HG03342 (cell line): ENCODE measurements at regions not wholly inside any gene's neighbourhood (a gene's known extent, or its start where the extent isn't known, plus 50 kb on each side); places are given as distances from the start of the nearest gene placed in this dataset.
A peak's percentile ranks its signal among the peaks of the same experiment; 100 is the strongest.
"Not testable (repeated sequence)": the region's sequence is repeated elsewhere in the genome, so short reads cannot be mapped to it uniquely, and the experiment has no call there.

ENCODE experiments used
- ATAC-seq: cut with Tn5 transposase; IDR thresholded peaks from one replicate; pipeline ENCODE4 v1.9.1; 2021; ENCODE audit warnings: mild to moderate bottlenecking, moderate library complexity; ENCODE audit not compliant: unreplicated experiment

DNA sequence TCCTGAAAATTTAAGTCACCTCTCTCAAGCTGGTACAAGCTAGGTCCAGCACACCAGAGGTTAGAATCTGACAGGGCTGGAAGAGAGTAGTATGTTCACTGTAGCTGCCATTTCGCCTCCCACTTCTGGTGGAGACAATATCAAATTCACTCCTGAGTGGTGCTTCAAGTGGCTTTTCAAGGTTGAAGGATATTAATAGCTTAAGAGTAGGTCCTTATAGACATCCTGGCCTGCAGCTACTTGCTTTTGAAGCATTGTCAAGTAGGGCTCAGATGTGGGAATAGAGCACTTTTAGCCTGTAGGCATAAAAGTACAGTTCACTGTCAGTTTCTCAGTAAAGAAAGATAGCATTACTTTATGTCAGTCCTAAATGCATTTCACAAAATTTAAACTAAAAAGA, 270.5 kb upstream of the PLPP4 start:
- ATAC-seq = no peak

DNA sequence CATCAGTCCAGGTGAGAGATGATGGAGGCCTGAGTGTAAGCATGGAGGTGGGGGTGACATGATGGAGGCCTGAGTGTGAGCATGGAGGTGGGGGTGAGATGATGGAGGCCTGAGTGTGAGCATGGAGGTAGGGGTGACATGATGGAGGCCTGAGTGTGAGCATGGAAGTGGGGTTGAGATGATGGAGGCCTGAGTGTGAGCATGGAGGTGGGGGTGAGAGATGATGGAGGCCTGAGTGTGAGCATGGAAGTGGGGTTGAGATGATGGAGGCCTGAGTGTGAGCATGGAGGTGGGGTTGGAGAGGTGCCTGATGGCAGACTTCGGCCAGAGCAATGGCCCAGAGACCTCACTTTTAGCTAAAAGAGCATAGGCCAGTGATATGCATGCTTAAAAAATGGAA, 269.9 kb upstream of the PLPP4 start:
- not testable (repeated sequence) for ATAC-seq

DNA sequence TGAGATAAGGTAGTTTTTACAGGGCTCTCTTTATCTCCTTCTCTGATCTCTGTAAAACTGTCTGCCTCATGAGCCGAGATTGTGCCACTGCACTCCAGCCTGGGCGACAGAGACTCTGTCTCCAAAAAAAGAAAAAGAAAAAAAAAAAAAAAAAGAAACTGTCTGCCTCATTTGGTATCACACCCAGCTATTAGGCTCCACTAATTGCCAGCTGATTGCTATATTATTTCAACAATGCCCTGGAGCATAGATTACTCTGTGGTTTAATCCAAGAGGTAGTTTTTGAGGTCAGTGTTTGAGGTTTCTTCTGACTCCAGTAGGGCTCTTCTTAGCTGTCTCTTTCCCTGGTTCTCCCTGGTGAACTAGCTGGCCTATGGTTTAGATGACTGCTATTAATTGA, 268.1 kb upstream of the PLPP4 start:
- no peak for ATAC-seq

DNA sequence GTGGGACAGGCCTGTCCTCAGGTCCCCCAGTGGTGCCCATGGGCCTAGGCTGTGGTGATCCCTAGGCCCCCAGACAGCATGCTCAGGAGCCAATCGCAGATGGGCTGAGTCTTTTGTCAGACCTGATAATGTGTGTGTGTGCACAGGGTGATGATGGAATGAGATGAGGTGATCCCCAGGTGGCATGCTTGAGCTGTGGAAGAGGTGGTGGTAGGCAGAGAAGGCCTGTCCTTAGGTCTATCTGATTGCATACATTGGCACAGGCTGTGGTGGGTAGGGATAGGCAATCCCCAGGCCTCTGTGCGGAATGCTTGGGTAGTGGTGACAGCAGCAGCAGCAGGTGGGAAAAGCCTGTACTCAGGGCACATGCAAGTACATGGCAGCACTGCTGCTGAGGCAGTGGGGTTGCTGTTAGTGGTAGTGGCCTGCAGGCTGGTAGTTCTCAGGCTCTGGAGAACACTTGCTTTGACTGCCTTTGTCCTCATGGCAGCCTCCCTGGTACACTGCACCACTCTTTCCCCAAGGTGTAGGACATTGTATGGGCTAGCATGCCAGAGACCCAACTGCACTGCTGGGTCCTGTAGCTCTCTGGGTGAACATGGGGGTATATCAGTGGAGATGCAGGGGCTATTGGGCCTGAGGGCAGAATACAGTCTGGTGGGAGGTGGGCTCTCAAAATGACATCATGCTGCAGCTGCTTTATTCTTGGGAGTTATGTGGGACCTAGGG, 260.9 kb upstream of the PLPP4 start:
- ATAC-seq = no peak

DNA sequence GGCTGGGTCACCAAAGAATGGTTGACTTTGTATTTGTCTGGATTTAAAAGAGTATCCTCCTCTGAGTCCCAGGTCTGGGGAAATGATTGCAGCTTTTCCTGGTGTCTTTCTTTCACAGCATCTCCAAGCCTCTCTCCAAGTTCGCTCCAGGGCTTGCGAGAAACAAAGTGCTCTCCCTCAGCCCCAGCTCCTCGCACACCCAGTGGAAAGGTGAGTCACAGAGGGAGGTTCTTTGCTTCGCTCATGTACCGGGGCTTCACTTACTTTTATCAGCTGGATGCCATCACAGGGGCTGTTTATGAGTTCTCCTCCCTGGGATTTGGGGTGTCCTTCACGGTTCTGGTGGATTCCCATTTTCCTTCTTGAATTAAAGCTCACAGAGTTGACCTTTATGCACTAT, 252.2 kb upstream of the PLPP4 start:
- no peak for ATAC-seq

DNA sequence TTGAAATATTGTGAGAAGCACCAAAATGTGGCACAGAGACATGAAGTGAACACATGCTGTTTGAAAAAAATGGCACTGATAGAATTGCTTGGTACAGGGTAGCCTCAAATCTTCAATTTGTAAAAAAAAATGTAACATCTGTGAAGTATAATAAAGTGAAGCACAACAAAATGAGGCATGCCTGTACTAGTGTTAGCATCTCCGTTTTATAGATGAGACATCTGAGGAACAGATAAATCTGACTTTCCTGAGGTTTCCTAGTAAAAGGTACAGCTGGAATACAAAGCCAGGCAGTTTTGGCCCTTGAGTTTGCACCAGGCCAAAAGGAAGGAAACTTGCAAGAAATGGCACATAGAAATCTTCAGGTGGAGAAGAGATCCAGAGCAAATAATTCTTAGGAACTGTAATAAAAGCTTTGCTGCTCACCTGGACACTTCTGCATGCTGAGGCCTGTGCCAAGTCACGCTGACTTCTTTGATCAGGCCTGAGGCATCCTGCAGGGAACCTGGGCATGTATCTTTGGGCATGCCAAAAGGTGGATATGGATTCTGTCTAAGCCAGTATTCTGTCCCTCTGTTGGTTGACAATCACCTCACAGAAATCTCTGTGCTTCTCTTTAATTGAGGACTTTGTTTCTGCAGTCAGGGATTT, 251.5 kb upstream of the PLPP4 start:
- no peak for ATAC-seq

DNA sequence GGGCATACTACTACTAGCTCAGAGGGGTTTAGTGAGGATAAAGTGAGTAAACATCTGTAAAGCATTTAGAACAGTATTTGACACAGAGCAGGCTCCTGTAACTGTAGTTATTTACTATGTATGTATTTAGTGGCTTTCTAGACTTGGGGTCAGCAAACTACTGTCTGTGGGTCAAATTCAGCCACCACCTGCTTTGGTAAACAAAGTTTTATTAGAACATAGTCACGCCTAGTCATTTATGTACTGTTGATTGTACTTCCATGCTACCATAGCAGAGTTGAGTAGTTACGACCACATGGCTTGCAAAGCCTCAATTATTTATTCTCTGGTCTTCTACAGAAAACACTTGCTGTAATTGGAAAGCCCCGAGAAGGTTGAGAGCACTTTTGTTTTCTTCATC, 248.5 kb upstream of the PLPP4 start:
- no peak for ATAC-seq

DNA sequence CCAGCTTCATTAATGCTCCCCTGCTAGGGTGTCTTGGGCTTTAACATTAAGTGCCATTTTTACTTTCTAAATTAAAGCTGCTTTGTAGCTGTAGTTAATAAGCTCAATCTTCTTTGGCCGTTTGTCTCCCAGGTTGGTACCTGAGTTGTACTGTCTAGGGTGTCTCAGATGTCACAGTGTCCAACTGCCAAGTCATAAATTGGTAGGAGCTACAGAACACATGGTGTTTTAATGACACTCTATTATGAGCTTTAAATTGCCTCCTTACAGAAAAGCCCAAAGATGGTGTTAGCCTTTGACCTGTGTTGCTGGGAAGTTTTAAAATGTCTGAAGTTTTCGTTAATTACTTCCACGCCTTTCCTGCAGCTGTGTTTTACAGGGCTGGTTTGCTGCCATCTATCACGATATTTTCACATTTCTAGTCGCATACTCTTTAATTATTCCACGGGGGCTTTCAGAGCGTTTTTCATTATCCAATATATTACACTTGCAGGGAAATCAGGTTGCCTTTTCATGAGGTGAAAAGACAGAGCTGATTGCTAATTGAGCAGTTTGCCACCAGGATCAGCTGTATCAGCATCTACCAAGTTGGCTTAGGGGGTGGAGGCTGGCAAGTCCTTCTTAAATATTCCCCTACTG, 247.8 kb upstream of the PLPP4 start:
- ATAC-seq = no peak

DNA sequence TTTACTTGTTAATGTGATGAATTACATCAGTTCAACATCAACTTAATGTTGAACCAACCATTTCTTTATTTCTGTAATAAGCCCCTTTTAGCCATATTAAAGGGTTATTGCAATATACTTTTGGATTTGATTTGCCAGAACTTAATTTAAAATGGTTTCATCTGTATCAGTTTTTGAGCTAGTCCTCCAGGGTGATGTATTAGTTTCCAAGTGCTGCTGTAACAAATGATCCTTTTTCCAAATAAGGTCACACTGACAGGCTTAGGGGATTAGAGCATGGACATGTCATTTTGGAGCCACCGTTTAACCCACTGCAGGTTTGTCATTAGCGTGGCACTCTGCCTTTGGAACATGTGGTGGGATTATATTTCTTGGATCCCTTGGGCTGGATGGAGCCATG, 244.8 kb upstream of the PLPP4 start:
- no peak for ATAC-seq

DNA sequence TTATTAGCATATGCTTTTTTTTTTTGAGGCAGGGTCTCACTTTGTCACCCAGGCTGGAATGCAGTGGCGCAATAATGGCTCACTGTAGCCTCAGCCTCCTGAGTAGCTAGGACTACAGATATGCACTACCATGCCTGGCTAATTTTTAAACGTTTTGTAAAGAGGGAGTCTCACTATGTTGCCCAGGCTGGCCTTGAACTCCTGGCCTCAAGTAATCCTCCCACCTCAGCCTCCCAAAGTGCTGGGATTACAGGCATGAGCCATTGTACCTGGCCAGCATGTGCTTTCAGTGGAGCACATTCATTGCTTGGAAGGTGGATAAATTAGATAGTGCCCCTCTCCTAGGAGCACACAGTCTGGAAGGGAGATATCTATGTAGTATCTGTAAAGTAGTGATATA, 243.7 kb upstream of the PLPP4 start:
- not testable (repeated sequence) for ATAC-seq

DNA sequence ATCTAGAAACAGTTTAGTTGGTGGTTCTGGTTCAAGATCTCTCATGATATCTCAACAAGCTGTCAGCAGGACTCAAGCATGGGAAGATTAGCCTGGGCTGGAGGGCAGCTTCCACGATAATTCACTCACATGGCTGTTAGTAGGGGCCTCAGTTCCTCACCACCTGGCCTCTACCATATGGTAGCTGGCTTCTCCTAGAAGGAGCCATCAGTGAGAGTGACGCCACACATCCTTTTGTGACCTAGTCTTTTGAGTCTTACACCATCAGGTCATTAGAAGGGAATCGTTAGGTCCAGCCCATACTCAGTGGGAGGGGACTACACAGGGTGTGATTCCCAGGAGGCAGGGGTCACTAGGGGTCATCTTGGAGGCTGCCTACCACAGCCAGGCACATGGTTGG, 239.3 kb upstream of the PLPP4 start:
- ATAC-seq = no peak

DNA sequence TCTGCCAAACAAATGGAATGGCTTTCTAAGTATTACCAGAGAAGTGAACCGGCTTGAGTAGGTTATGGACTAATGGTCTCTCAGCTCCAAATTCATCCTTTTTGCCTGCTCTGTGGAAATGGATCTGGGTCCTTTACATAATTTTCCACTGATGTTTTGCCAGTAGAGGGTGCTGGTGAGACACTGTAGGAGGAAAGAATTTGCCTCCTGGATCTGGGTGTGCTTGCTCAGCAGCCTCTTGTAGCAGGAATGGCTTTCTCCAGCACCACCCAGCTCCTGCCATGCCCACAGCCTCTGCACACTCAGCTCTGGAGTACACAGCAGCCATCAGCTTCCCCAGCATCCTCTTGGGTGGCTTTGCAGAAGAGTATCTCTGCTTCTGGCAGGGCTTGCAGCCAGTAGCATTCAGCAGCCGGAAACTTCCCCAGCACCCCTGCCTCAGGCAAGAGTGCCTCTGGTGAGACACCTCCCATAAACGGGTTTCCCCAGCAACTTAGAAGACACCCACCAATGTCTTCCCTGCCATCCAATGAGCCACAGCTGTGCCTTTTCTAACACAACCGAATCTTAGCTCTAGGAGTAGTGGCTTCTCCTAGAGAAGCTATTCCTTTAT, 235.0 kb upstream of the PLPP4 start:
- no peak for ATAC-seq

DNA sequence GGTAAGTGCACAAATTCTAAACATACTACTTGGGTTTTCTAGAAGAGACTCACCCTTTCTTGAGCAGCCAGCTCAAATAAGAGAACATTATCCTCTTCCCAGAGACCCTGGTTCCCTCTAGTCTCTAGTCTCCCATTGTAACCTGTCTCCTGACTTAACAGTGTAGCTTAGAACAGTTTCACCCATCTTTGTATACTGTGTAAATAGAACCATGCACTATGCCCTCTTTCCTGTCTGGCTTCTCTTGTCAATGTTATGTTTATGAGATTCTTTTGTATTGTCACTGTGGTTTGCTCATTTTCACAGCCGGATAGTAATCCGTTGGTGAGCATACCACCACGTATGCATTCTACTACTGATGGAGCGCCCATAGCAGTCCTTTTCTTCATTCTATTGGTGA, 227.4 kb upstream of the PLPP4 start:
- no peak for ATAC-seq

DNA sequence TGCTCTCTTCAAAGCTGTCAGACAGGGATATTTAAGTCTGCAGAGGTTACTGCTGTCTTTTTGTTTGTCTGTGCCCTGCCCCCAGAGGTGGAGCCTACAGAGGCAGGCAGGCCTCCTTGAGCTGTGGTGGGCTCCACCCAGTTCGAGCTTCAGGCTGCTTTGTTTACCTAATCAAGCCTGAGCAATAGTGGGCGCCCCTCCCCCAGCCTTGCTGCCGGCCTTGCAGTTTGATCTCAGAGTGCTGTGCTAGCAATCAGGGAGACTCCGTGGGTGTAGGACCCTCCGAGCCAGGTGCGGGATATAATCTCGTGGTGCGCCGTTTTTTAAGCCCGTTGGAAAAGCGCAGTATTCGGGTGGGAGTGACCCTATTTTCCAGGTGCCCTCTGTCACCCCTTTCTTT, 217.3 kb upstream of the PLPP4 start:
- ATAC-seq = not testable (repeated sequence)

DNA sequence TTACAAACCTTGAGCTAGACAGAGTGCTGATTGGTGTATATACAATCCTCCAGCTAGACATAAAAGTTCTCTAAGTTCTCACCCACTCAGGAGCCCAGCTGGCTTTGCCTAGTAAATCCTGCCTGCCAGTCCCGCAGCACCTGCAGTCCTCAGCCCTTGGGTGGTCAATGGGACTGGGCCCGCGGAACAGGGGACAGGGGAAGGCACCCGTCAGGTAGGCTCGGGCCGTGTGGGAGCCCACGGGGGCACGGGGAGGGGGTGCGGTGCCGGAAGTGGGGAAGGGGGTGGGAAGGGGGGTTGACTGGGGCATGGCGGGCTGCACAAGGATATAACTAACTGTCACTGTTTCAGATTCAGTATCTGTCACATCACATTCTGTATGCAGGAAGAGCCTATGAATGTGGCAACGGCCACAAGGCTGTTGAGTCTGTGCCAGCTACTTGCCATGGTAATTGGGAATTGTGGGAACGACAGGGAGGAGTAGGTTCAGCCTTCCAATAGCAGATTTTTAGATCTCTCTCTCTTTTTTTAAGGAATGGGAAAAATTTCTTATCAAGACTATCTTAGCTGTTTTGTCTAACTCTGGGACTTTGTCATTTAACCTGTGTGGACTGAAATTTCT, 205.1 kb upstream of the PLPP4 start:
- ATAC-seq = no peak

DNA sequence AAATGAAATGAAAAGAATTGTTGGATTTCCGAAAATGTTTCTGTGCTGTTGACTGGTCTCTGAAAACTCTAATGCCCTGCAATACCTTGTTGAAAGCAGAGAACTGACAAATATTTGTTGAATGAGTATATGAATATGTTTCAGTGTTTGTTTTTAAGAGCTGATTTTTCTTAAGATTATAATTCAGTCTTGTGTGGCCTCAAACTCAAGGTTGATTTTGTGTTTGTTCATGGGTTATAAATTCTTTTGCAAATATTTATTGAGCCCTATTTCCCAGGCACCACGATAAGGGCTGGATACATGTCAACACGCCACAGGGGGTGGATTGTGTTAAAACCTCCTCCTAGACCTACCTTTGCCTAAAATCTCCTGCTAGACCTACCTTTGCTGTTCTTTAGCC, 203.9 kb upstream of the PLPP4 start:
- no peak for ATAC-seq

DNA sequence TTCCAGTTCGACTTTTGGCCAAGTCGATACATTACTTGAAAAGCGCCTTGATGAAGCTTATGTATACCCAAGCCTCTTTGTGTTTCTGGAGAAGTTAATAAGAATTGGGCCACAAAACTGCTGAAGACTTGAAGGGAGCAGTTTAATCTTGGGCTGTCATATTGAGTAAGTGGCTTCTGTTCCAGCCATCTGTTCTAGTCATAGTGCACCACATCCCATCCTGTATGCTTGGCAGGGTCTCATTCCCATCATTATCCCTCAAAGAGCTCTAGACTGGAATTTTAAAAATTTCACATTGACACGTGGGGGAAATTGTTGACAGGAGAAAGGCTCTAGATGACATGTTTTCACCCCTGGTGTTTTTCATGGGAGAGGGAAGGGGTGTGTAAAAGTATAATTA, 196.6 kb upstream of the PLPP4 start:
- ATAC-seq = no peak

DNA sequence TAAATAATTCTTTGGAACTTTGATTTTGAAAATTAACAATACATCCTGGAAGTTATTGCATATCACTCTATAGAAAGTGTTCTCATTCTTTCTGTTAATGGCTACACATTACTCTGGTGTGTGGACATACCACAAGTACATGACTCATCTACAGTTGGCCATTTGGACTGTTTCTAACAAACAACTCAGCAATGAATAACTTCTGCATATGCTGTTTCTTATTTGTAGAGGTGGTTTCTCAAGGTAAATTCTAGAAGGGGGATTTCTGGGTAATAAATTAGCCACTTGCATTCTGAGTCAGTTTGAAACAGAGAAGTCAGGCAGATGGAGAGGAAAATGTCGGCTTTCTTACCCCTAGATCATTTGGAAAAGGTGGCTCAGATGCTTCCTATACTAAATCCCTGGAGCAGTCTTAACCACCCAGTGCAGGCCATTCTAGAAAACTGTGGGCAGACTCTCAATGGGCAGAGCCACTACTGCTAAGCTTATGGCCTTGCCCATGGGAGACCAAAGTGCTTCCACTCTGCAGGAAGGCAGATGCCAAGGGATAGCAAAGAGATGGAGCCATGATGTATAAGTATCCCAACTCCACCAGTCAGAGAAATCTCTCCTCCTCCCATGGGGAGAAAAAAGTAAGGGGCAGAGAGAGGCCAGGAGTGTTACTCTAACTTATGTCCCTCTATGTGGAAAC, 194.0 kb upstream of the PLPP4 start:
- ATAC-seq = peak; percentile 83

DNA sequence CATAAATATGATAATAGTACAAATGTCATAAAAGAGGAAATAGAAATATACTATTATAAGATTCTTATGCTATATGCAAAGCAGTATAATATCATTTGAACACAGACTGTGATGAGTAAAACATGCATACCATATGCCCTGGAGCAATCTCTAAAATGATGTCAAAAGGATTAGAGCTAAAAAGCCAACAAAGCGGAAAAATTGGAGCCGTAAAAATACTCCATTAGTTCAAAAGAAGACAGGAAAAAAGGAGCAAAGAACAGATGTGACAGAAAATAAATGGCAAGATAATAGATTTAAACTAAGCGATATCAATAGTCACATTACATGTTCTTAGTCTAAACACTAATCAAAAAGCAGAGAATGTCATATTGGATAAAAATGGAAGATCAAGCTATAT, 191.0 kb upstream of the PLPP4 start:
- ATAC-seq = no peak

DNA sequence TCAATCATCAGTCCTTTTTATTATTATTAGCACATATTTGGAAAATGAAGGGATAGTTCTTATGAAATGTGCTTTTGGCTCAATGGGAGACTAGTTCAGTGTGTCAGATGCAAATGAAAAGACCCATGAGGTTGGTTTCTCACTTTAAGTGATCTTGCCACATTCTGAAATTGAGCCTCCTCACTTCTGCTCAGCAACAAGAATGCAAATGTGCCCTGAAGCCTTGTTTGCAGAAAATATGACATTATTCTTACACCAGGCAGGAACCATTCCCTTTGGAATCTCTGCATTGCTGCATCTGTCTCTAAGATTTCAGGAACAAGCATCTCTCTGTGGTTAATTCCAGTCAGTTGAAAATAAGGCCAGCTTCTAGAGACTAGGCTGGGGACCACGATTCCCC, 186.1 kb upstream of the PLPP4 start:
- no peak for ATAC-seq

DNA sequence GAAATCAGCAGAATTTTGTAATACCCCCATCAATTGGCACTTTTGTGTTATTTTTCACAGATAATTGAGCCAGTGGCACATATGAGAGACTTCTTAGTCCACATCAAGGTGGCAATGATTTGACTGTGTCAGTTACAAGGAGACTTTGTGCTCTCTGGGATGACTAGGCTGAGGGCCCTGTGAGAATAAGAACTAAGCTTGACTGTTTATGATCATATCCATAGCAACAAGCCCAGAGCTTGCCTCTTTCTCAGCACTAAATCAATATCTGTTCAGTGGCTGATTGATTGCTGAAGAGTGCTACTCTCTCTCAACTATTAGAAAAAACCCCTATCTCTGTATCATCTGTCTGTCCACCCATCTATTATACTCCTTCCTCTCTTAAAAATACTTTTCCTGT, 185.3 kb upstream of the PLPP4 start:
- ATAC-seq = no peak
